Choroid plexus epithelial cell (primary cell): ENCODE measurements at regions not wholly inside any gene's neighbourhood (a gene's known extent, or its start where the extent isn't known, plus 50 kb on each side); places are given as distances from the start of the nearest gene placed in this dataset.

Experiments
- DNase-seq: peaks from one replicate; pipeline ENCODE4 v3.0.0-alpha.2; 2010; ENCODE audit warnings: low read depth
- H3K4me3 ChIP-seq: 2 replicates; pipeline ENCODE4 v1.5.1; 2011; ENCODE audit warnings: low read depth, mild to moderate bottlenecking, control low read depth, low read length, moderate library complexity
- CTCF ChIP-seq: conservative IDR thresholded peaks from 2 replicates; pipeline ENCODE4 v1.5.1; 2011; ENCODE audit warnings: low read depth, mild to moderate bottlenecking, control low read depth, inconsistent platforms, low read length, moderate library complexity

GRCh38 chr16:73219176-73219575 lies 171.2 kb upstream of the ZFHX3 start:
- DNase-seq: no peak
- no peak overlapping the region for H3K4me3 ChIP-seq
- peak; percentile 35 for TF ChIP-seq CTCF

GRCh38 chr16:73217654-73218053 lies 169.7 kb upstream of the ZFHX3 start:
- DNase-seq: no peak
- TF ChIP-seq CTCF: peak; percentile 45
- no peak overlapping the region for H3K4me3 ChIP-seq

- no peak overlapping the region for H3K4me3 ChIP-seq
- TF ChIP-seq CTCF: no peak
- DNase-seq: no peak
Measured at GRCh38 chr16:73216932-73217331, 169.0 kb upstream of the ZFHX3 start.

- DNase-seq: no peak
- no peak for TF ChIP-seq CTCF
- no peak overlapping the region for H3K4me3 ChIP-seq
Measured at GRCh38 chr16:73215678-73216377, 167.9 kb upstream of the ZFHX3 start.

GRCh38 chr16:73214825-73215677 lies 167.1 kb upstream of the ZFHX3 start:
- no peak overlapping the region for H3K4me3 ChIP-seq
- DNase-seq: no peak
- no peak for TF ChIP-seq CTCF

GRCh38 chr16:73213732-73214455 lies 166.0 kb upstream of the ZFHX3 start:
- DNase-seq: no peak
- TF ChIP-seq CTCF: no peak
- H3K4me3 ChIP-seq: no peak overlapping the region
